Activated CD4-positive, alpha-beta T cell treated with anti-CD3 and anti-CD28 coated beads, Interleukin-2, Interleukin-6, amounts not matched to agents 100 ng/mL and 50 ng/mL, durations not matched to agents 16 hours and 8 hours (primary cell): ENCODE measurements at regions not wholly inside any gene's neighbourhood (a gene's known extent, or its start where the extent isn't known, plus 50 kb on each side); places are given as distances from the start of the nearest gene placed in this dataset.
A peak's percentile ranks its signal among the peaks of the same experiment; 100 is the strongest.

Source experiments
- DNase-seq: peaks from one replicate; pipeline ENCODE4 v3.0.0-alpha.2; 2020

- no peak for DNase-seq
Measured at GRCh38 chr2:150417278-150417677, 70.2 kb downstream of the RND3 start.

DNA sequence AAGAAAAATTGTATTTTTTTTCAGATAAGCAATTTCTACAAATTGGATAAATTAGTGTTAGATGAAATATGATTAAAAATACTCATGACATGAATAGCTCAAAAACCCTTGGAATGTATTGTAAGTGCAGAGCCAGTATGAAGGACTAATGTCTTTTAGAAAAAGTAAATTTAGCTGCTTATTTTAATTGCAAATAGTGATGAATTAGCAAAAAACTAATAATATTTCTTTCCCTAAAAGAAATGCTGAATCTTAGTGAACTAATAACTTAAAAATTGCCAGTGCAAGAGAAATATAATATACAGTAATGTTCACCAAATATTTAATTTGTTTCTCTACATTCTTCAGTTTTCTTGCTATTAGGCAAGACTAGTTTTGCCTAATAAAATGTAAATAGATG, 72.4 kb downstream of the RND3 start:
- DNase-seq: no peak

- DNase-seq: no peak
Measured at GRCh38 chr2:150413910-150414309, 73.6 kb downstream of the RND3 start.

DNA sequence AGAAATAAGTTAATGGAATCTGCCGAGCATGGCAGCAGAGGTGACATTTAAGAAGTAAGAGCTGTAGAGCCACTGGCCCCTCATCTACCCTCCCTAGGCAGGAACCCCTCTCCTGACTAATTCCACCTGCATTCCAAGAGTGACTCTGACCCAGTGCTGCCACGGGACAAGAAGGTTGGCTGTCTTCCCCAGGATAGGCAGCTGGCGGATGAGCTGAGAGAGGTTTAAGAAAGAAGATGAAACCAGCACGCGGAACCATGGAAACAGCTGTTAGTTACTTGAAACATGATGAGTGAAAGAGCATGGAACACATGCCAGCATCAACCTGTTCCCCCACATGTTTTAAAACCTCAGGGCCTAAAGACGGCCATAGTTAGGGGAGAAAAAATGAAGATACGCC, 74.1 kb downstream of the RND3 start:
- DNase-seq: no peak

DNA sequence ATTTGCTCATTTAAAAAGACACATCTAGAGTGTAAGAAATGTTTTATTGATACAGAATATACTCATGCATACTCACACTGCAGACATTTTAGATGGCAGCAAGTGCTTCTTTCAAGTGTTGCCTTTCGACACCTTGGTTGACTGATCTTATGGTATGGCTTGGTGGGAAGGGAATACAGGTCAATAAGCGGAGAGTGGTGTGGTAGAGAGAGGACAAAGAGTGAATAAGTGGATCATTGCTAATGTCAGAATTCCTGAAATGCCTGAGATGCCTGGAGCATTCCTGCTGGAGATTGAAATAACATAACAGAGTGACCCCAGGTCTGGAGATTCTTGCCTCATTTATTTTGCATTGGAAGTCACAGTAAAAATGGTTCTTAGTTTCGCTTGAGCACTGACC, 76.7 kb downstream of the RND3 start:
- no peak for DNase-seq

DNA sequence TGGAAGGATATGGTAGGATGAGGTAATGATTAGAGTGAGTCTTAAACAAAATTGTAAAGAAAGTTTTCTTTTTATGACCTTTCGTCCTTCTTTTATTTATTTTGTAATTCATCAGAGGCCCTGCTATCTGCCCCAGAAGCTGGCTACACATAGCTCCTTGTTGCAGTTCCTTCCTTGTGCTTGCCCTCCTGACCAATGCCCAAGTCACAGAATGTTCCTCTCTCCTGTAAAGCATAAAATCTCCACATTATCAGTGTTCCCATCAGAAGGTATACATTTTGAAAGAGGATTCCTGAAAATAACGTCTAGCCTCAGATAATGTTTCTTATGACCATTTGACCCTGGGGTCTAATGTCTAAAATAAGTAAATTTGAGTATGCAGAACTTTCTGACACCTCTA, 78.3 kb downstream of the RND3 start:
- DNase-seq: no peak

DNA sequence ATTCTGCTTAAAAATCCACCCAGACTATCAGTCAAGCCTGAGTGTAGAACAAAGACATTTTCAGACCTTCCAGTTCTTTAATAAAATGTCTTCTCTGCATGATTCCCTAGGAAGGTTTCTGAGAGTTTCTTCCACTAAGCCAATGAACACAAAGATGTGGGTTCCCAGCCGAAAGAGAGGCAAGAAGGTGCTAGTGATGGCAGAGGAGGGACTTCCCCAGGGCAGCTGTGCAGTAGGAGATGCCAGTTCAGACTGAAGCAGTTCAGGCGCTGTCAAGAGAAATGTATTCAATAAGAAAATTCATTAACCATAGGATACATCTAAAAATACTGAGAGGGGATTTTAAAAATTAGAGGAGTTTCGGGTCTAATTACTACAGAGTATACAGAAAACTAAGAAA, 83.3 kb downstream of the RND3 start:
- DNase-seq: no peak

- DNase-seq: peak; percentile 2
Measured at GRCh38 chr2:150403457-150403856, 84.0 kb downstream of the RND3 start.

GRCh38 chr2:150402953-150403352, 84.5 kb downstream of the RND3 start:
- DNase-seq: no peak

- no peak for DNase-seq
Measured at GRCh38 chr2:150400849-150401248, 86.6 kb downstream of the RND3 start.

GRCh38 chr2:150392614-150393013, 94.9 kb downstream of the RND3 start:
- DNase-seq: no peak

- no peak for DNase-seq
Measured at GRCh38 chr2:150391779-150392178, 95.7 kb downstream of the RND3 start.

GRCh38 chr2:150389447-150389846, 98.0 kb downstream of the RND3 start:
- no peak for DNase-seq

DNA sequence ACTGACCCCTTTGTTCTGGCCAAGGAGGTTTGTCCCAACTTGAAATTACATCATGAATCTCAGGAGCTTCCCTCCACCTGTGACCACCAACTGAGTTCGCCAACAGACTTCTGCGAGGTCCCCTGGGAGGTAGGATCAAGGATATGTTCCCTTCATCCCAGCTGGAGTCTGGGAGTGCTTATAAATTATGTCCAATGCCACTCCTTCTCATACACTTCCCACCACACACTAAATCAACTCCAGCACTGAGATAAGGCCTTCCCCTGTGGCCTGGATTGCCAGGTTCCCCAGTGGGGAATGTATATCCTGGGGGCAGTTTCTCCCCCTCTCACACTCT, 99.2 kb downstream of the RND3 start:
- DNase-seq: no peak

GRCh38 chr2:150387586-150388288, 99.7 kb downstream of the RND3 start:
- no peak for DNase-seq

DNA sequence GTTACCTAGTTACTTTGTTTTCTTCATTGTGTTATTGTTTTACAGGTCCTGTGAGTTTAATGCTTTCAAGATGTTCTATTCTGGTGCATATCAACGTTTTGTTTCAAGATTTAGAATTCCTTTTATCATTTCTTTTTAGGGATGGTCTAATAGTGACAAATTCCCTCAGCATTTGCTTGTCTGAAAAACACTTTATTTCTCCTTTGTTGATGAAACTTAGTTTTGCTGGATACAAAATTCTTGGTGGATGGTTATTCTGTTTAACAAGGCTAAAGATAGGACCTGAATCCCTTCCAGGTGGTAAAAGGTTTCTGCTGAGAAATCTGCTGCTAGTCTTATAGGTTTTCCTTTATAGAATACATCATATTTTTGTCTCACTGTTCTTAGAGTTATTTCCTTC, 102.3 kb downstream of the RND3 start:
- no peak for DNase-seq

GRCh38 chr2:150383587-150383986, 103.9 kb downstream of the RND3 start:
- no peak for DNase-seq

DNA sequence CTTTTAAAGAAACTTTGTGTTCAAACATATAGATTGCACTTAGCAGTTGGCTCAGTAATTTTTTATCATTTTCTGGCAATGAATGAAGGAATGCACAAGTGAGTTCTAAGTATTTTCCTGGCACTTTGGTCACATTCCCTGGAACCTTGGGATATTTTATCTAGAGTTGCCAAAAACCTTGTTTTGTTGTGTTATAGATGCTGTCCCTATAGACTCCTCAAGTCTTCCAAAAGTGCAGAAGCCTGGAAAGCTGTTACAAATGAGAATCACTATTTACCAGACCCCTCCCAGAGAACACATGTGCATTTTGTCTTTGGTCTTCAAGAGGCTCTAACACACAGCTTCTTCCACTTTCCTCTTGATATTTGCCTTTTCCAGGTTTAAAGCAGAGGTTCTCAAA, 108.3 kb downstream of the RND3 start:
- DNase-seq: no peak

- no peak for DNase-seq
Measured at GRCh38 chr2:150378686-150379085, 108.8 kb downstream of the RND3 start.

- DNase-seq: no peak
Measured at GRCh38 chr2:150376553-150377335, 110.7 kb downstream of the RND3 start.

GRCh38 chr2:150375333-150375732, 112.1 kb downstream of the RND3 start:
- DNase-seq: no peak

GRCh38 chr2:150374492-150374891, 113.0 kb downstream of the RND3 start:
- DNase-seq: no peak

- DNase-seq: no peak
Measured at GRCh38 chr2:150373374-150373773, 114.1 kb downstream of the RND3 start.

GRCh38 chr2:150371044-150371818, 116.2 kb downstream of the RND3 start:
- DNase-seq: no peak
